RWPE1 (cell line): ENCODE measurements at regions not wholly inside any gene's neighbourhood (a gene's known extent, or its start where the extent isn't known, plus 50 kb on each side); places are given as distances from the start of the nearest gene placed in this dataset.
"Not testable (repeated sequence)": the region's sequence is repeated elsewhere in the genome, so short reads cannot be mapped to it uniquely, and the experiment has no call there.

ENCODE experiments used
- CTCF ChIA-PET: fragments of 350-600 bp; sonication (Branson Sonifier 250); formaldehyde crosslinking; extraction: SDS; loops from one replicate; lab custom pipeline; 2021; lab: Yijun Ruan, JAX
- POLR2A ChIA-PET: fragments of 400-600 bp; formaldehyde crosslinking; extraction: SDS; loops from one replicate; lab custom pipeline; 2020; ENCODE audit warnings: antibody characterized with exemption; ENCODE audit not compliant: low non-redundant PET; lab: Yijun Ruan, JAX
- DNase-seq: peaks from one replicate; pipeline ENCODE4 v3.0.0; 2012; ENCODE audit warnings: low spot score
- H3K27ac ChIP-seq: fragments of 450-650 bp; 2 replicates; pipeline ENCODE4 v1.5.1; 2017
- TF ChIP-seq, protein P1 (sequence below): fragments of 450-650 bp; conservative IDR thresholded peaks from 2 replicates; pipeline ENCODE4 v1.5.1; 2017; ENCODE audit warnings: low read depth, mild to moderate bottlenecking

DNA sequence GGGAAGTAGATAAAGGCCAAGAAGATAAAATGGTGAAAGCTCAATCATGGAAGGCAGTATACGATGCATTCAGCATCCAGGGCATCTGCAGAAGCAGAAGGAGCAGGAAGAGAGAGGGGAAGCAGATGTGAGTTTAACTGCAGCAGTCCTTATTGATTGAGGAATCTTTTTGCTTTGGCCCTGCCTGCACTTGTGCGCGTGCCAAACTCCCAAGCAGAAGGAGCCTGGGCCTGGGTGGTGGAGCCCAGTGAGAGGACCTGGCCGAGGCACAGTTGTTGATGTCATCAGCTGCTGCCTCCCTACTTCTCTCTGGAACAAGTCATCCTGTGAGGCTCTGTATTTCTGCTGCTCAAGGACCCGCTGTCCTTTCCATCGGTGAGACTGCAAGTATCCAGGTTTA is 65.5 kb upstream of the ROPN1 start:
- POLR2A ChIA-PET = no interaction called here
- CTCF ChIA-PET = interaction anchor here (1.1 kb wide), 1 partner anchor 22 kb away, joined by 3 read pairs; no protein-coding TSS in a partner anchor
- TF ChIP-seq, protein P1, sequence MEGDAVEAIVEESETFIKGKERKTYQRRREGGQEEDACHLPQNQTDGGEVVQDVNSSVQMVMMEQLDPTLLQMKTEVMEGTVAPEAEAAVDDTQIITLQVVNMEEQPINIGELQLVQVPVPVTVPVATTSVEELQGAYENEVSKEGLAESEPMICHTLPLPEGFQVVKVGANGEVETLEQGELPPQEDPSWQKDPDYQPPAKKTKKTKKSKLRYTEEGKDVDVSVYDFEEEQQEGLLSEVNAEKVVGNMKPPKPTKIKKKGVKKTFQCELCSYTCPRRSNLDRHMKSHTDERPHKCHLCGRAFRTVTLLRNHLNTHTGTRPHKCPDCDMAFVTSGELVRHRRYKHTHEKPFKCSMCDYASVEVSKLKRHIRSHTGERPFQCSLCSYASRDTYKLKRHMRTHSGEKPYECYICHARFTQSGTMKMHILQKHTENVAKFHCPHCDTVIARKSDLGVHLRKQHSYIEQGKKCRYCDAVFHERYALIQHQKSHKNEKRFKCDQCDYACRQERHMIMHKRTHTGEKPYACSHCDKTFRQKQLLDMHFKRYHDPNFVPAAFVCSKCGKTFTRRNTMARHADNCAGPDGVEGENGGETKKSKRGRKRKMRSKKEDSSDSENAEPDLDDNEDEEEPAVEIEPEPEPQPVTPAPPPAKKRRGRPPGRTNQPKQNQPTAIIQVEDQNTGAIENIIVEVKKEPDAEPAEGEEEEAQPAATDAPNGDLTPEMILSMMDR = no peak
- no peak for DNase-seq
- no peak overlapping the region for H3K27ac ChIP-seq

DNA sequence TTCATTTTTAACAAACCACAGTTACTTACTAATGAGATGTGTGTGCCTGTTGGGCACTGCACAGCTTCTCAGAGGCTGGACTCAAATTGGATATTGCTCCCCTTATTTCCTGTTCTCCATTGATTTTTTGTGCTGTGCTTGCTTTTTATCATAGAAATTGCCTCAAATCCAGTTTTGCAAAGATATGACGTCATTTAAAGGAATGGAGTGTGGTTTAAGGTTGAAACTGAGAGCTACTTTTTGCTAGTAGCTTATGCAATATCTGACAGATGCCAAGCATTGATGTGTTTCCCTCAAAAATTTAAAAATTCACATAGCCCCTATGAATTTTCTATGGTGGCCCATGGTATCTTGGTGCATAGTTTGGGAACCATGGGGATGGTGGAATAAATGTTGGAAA is 67.7 kb upstream of the ROPN1 start:
- ChIA-PET POLR2A (no interaction called here), CTCF (interaction anchor here (0.6 to 0.7 kb wide), 2 partner anchors 9 to 221 kb away, joined by 3 read pairs; no protein-coding TSS in a partner anchor)
- no peak for DNase-seq
- TF ChIP-seq, protein P1 = no peak
- H3K27ac ChIP-seq = no peak overlapping the region

DNA sequence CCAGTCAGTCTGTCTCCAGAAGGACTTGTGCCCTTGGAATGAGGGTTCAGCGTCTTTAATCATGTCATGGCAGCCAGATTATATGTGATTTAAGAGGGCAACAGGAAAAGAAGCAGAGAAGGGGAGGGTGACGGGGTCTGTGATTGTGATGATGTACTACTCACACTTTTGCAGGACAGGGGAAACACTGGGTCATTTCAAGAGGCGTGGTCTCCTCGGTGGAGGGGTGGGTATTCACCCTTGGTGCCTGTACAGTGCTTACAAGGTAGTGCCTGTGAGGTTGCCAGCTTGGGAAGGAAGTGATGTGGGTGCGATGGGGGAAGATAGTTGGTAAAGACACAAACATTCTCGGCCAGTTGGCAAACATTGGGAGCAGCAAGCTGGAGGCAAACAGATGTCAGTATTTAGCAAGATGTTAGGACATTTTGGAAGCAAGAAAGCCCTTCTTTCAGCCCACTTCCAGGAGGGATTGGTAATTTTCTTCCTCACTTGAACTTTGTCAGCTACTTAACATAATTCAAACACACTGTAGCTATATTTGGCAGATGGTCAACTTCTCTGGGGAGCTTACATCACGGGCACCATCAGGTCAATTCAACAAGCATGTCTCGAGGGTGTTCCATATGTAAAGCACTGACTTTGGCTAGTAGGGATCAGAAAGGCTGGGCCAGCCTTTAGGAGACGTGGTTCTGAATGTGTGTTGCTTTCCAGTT is 71.4 kb upstream of the ROPN1 start:
- no peak for DNase-seq

DNA sequence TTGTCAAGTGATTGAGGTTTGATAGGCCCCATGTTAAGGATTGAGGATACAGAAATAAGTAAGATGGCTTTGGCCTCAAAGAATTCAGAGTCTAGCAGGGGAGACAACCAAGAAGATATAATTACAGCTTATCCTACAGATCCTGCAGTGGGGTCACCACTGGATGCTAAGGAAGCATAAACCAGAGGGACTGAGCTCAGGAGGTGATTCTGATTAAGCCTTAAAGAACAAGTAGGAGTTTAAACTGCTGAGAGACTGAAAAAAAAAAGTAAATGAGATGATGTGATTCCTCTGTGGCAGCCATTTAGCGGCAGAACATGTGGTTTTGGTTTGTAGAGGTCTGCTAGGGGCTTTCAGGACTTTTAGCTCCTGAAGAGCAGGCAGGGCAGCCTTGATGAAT is 72.1 kb upstream of the ROPN1 start:
- H3K27ac ChIP-seq = no peak overlapping the region
- CTCF ChIA-PET = interaction anchor here (1.0 kb wide), 1 partner anchor 288 kb away, joined by 4 read pairs; no protein-coding TSS in a partner anchor
- TF ChIP-seq, protein P1 = no peak
- no peak for DNase-seq
- POLR2A ChIA-PET = no interaction called here

More for the DNA sequence above, 71.4 kb upstream of the ROPN1 start:
- no peak overlapping the region for H3K27ac ChIP-seq
- POLR2A ChIA-PET = no interaction called here
- CTCF ChIA-PET = interaction anchor here (0.6 to 1.4 kb wide), 3 partner anchors 16 to 49 kb away, joined by 3 to 4 read pairs (median 3); no protein-coding TSS in a partner anchor
- TF ChIP-seq, protein P1 = no peak

DNA sequence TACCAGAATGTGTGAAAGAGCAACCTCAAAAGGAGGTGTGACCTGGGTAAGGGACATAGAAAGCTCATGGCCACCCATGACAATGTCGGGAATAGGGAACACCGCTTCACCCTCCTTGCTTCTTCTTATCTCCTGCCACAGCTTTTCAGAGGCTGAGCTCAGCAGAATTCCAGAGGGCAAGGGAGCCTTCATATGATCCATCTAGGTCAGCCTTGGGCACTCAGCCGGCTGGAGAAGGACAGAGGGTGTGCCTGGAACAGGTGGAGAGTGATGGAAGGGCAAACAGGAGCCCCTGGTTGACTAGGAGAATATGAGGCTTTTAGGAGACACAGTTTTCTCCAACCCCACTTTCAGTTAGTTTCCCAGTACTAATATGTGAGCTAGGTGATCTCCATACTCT is 74.6 kb upstream of the ROPN1 start:
- CTCF ChIA-PET, H3K27ac ChIP-seq, DNase-seq, POLR2A ChIA-PET: not testable (repeated sequence)

DNA sequence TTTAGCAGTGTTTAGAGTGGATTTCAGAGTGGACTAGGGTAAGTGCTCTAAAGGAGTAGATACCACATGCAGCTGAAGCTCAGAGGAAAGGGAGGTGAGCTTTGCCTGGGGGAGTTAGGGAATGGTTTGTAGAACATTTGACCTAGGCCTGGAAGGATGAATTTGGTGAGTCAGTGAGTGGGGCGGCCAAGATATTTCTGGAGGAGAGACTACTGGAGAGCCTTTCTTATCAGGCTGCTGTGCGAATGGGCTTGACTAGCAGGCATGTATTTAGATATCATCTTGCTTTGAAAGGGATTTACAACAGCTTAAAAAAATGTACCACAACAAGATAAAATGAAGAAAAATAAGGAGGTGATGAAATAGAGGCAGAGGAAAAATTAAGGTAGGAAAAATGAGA is 77.8 kb upstream of the ROPN1 start:
- CTCF ChIA-PET, H3K27ac ChIP-seq, DNase-seq: not testable (repeated sequence)
- POLR2A ChIA-PET = interaction anchor here (0.6 kb wide), 1 partner anchor 13 kb away, joined by 3 read pairs; no protein-coding TSS in a partner anchor

DNA sequence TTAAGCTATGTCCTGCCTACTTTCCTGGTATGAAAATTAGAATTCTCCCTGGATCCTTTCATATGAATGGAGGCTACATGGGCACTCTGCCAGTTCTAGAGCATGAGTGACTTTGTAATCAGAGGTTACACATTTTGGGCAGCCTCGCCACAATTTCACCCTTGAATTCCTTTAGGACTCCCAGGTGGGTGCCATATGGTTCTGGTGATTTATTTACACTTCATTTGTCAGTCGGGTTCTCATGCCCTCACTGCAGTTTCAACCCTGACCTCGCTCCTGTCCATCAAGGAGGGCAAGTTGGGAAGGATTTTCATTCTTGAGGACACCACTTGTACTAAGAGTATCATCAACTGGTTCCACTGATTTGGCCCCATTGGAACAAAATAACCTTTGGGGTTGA is 83.2 kb upstream of the ROPN1 start:
- POLR2A ChIA-PET, H3K27ac ChIP-seq, DNase-seq: not testable (repeated sequence)
- CTCF ChIA-PET = interaction anchor here (0.6 kb wide), 1 partner anchor 42 kb away, joined by 4 read pairs; no protein-coding TSS in a partner anchor

DNA sequence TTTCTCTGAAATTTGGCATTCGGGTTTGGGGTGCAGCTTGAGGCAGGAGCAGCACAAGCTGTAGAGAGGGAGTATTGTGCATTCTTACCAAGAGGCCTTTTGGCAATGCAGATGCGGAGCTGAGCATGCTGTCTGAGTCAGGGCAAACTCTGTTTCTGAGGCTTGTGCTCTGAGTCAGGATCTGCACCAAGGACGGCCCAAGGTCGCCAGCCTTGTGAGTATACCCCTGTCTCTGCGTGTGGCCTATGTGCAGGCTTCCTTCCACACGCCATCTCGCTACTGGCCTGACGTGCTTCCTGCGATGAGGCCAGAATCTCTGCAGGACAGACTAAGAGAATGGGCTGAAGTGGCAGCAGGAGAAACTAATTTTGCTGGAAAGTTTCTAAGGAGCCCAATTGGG is 83.8 kb upstream of the ROPN1 start:
- no peak overlapping the region for H3K27ac ChIP-seq
- ChIA-PET CTCF (no interaction called here), POLR2A (no interaction called here)
- TF ChIP-seq, protein P1 = no peak
- no peak for DNase-seq
